ENCODE measurements at regions not wholly inside any gene's neighbourhood (a gene's known extent, or its start where the extent isn't known, plus 50 kb on each side); places are given as distances from the start of the nearest gene placed in this dataset.

DNA sequence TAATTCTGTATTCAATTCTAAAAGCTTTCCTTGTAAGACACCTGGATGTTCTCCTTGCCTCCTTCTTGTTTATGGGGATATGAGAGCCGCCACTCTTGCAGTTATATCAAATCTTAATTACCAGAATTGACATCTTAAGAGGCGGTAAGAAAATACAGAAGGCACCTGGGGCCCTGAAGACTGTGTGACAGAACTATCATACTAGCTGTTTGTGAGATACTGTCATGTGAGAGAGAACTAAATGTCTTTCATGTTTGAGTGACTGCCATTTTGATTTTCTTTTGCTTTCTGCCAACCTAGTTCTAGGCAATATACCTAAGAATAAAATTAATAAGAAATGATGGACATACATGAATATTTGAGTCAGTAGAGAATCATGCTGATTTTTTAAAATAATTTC, 340.2 kb upstream of the SMIM31 start:
- TF ChIP-seq EP300 (conservative IDR thresholded peaks at IDR 0.05; ENCODE audit: poor library complexity, severe bottlenecking) (peak; percentile 95), CTCF (IDR thresholded peaks at IDR 0.05; ENCODE audit: poor library complexity, severe bottlenecking) (no peak), EZH2 (IDR thresholded peaks at IDR 0.05; ENCODE audit: borderline replicate concordance, insufficient read depth, low read length, poor library complexity, severe bottlenecking) (no peak)
